Kidney epithelial cell (primary cell): ENCODE measurements at regions not wholly inside any gene's neighbourhood (a gene's known extent, or its start where the extent isn't known, plus 50 kb on each side); places are given as distances from the start of the nearest gene placed in this dataset.

Experiments
- DNase-seq: peaks from one replicate; pipeline ENCODE4 v3.0.0-alpha.2; 2010; ENCODE audit warnings: low read depth
- H3K27me3 ChIP-seq: 2 replicates; pipeline ENCODE4 v1.6.0; 2011; ENCODE audit warnings: low read length; ENCODE audit not compliant: control insufficient read depth, insufficient read depth
- H3K36me3 ChIP-seq: 2 replicates; pipeline ENCODE4 v1.5.1; 2011; ENCODE audit warnings: low read length; ENCODE audit not compliant: control insufficient read depth, insufficient read depth
- H3K4me3 ChIP-seq: 2 replicates; pipeline ENCODE4 v1.5.1; 2011; ENCODE audit warnings: low read depth, mild to moderate bottlenecking, control low read depth, low read length
- TF ChIP-seq, protein P1 (sequence below): IDR thresholded peaks from 2 replicates; pipeline ENCODE4 v1.5.1; 2011; ENCODE audit warnings: mild to moderate bottlenecking, moderate library complexity, low read length, control low read depth, inconsistent platforms; ENCODE audit not compliant: insufficient read depth, poor library complexity, severe bottlenecking

DNA sequence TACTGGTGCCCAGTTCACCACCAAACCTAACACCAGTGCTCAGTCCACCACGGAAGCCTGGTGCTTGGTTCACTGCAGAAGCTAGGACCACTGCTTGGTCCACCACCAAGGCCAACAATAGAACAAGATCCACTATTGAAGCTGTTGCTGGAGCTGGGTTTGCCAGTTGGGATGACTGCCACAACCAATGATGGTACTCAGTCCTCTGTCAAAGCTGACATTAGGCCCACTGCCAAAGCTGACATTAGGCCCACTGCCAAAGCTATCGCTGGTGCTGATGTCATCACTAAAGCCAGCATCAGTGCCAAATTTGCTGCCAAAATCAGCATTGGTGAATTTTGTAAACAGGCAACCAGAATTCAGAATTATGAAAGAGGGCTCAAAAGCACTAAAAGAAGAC lies 1850.2 kb upstream of the RAG2 start:
- Histone ChIP-seq H3K36me3 (no peaks in the 10 kb centered on the region), H3K4me3 (no peak overlapping the region), H3K27me3 (no peaks in the 10 kb centered on the region)
- no peak for DNase-seq
- TF ChIP-seq, protein P1, sequence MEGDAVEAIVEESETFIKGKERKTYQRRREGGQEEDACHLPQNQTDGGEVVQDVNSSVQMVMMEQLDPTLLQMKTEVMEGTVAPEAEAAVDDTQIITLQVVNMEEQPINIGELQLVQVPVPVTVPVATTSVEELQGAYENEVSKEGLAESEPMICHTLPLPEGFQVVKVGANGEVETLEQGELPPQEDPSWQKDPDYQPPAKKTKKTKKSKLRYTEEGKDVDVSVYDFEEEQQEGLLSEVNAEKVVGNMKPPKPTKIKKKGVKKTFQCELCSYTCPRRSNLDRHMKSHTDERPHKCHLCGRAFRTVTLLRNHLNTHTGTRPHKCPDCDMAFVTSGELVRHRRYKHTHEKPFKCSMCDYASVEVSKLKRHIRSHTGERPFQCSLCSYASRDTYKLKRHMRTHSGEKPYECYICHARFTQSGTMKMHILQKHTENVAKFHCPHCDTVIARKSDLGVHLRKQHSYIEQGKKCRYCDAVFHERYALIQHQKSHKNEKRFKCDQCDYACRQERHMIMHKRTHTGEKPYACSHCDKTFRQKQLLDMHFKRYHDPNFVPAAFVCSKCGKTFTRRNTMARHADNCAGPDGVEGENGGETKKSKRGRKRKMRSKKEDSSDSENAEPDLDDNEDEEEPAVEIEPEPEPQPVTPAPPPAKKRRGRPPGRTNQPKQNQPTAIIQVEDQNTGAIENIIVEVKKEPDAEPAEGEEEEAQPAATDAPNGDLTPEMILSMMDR: no peak

DNA sequence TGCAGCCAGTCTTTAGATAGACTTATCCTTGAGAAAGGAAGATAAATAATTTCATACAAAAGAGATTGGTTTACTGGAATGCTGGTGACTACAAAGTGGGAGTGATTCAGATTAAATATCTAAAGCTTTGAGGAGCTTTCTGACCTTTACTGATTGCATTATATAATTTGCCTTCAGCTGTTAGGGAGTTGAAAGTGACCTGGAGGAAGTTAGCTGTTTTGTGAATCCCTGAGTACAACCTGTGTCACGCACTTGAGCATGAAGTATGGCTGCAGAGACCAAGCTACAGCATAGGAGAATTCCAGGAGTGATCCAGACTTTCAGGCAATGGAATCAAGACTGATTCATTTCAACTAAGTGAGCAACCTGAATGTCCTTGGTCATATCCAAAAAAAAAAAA lies 1848.3 kb upstream of the RAG2 start:
- H3K36me3 ChIP-seq: no peaks in the 10 kb centered on the region
- no peak for DNase-seq
- TF ChIP-seq, protein P1: no peak
- no peak overlapping the region for H3K4me3 ChIP-seq
- H3K27me3 ChIP-seq: no peaks in the 10 kb centered on the region

DNA sequence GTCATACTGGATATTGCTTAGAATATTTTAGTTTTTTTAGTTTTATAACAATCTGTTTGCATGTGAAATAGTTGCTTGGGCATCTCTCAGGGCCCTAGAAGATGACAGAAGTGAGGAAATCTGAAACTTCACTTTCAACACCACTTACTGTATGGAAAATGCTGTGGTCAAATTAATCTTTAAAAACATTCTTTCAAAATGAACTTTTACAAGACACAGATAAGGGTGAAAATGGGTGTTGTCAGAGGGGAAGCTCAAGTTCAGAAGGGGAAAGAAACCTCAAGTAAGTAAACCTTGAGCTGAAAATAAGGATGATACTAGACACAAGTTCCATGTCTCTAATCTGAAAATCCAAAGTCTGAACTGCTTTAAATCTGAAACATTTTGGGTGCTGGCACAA lies 1840.1 kb upstream of the RAG2 start:
- H3K27me3 ChIP-seq: no peaks in the 10 kb centered on the region
- DNase-seq: no peak
- H3K4me3 ChIP-seq: no peak overlapping the region
- H3K36me3 ChIP-seq: no peaks in the 10 kb centered on the region
- TF ChIP-seq, protein P1: no peak

DNA sequence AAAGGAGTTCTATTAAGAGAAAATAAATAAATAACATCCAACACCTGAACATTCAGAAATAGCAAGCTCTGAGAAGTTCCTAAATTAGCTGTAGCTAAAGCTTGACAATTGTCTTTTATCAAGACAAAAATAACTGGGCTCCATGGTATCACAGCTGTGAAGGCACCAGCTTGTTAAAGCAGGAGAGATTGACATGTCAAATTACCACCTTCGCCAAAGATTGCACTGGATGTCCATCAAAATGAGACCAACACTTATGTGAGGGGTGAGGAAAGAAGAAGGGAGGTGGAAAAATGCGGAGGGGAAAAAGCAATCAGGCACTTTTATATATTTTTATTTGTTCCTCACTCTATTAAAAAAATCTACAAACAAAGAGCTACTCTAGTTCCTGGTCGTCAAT lies 1827.5 kb upstream of the RAG2 start:
- no peak for DNase-seq
- no peaks in the 10 kb centered on the region for H3K27me3 ChIP-seq
- TF ChIP-seq, protein P1: no peak

DNA sequence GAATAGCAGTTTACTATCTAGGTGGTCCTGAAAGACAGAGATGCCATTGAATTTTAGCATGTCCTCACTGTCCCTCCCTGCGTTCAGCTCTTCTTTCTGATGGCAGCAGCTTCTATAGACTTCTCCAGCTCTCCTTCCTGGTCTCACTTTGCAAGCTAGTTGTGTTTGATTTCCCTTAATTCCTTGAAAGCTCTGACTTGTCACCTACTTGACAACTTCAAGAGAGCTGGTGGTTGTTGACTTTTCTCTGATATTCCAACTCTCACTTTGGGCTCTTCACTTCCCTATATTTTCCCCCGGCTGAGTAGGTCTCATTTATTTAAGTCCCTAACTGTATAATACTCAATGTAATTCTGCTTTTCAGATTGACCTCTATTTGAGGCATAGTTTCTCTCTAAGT lies 1825.0 kb upstream of the RAG2 start:
- no peak overlapping the region for H3K4me3 ChIP-seq
- DNase-seq: no peak
- H3K27me3 ChIP-seq: no peaks in the 10 kb centered on the region
- TF ChIP-seq, protein P1: no peak
- no peaks in the 10 kb centered on the region for H3K36me3 ChIP-seq

More for the DNA sequence above, 1827.5 kb upstream of the RAG2 start:
- Histone ChIP-seq H3K4me3 (no peak overlapping the region), H3K36me3 (no peaks in the 10 kb centered on the region)

DNA sequence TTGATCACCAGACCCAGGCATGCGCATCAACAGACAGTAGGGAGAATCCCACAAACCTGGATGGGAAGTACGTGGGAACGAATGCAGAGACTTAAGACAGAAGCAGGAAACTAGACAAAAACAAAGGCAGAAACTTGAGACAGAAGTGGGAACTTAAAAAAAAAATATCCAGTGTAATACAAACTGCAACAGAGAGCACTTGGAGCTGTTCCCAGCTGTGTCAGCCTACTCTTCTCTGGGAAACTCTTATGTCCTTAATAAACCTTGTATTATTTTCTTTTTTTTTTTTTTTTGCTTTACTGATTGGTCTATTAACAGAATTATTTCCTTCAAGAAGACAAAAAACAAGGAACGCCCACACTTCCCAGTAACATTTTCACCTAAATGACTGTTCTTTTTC lies 1818.1 kb upstream of the RAG2 start:
- no peaks in the 10 kb centered on the region for H3K36me3 ChIP-seq
- TF ChIP-seq, protein P1: no peak
- no peak overlapping the region for H3K4me3 ChIP-seq
- no peaks in the 10 kb centered on the region for H3K27me3 ChIP-seq
- no peak for DNase-seq
